ENCODE measurements at regions not wholly inside any gene's neighbourhood (a gene's known extent, or its start where the extent isn't known, plus 50 kb on each side); places are given as distances from the start of the nearest gene placed in this dataset.

DNA sequence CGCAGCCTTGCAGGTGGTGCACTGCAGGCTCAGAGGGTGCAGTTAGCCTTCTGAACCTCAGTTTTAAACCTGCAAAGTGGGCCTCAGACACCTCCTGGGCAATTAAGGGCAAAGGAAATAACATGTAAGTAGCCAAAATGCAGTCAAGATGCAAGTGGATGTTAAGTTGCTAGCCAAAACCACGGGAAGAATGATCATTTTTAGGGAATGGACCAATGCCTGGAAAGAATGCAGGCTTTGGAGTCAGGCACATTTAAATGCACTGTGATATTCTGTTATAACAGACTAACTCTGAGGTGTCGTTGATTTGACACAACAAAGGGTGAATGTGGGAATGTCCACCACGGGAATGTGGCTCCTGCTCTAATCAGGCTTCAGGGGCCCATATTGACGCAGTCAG, 57.9 kb upstream of the PTGFRN start:
- DNase-seq = no peak
- H3K4me1 ChIP-seq = peaks cover 0 to 19% (median 11%) of the 10 kb centered on the region in 6 donors
- no peak overlapping the region for H3K27ac ChIP-seq
- TF ChIP-seq POLR2A (IDR thresholded peaks at IDR 0.05) (no peak), POLR2AphosphoS5 (IDR thresholded peaks at IDR 0.05) (no peak)
- TF ChIP-seq, protein P1, sequence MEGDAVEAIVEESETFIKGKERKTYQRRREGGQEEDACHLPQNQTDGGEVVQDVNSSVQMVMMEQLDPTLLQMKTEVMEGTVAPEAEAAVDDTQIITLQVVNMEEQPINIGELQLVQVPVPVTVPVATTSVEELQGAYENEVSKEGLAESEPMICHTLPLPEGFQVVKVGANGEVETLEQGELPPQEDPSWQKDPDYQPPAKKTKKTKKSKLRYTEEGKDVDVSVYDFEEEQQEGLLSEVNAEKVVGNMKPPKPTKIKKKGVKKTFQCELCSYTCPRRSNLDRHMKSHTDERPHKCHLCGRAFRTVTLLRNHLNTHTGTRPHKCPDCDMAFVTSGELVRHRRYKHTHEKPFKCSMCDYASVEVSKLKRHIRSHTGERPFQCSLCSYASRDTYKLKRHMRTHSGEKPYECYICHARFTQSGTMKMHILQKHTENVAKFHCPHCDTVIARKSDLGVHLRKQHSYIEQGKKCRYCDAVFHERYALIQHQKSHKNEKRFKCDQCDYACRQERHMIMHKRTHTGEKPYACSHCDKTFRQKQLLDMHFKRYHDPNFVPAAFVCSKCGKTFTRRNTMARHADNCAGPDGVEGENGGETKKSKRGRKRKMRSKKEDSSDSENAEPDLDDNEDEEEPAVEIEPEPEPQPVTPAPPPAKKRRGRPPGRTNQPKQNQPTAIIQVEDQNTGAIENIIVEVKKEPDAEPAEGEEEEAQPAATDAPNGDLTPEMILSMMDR (IDR thresholded peaks at IDR 0.05 in 8 of 11, conservative IDR thresholded peaks at IDR 0.05 in 3 of 11) = no peak
- H3K36me3 ChIP-seq = no peaks in the 10 kb centered on the region
- H3K4me3 ChIP-seq = no peak overlapping the region
- H3K9me3 ChIP-seq = no peaks in the 10 kb centered on the region
- 83 to 91% (median 86%) methylated on average over 5 of the region's 5 CpGs for WGBS, 5 donors
- H3K27me3 ChIP-seq (replicated peaks in 1 of 7) = no peaks in the 10 kb centered on the region
- intact Hi-C loops (cut with DNase I; ENCODE audit: low total_unique reads) = loop anchor here (10.0 kb wide), 1 partner anchor 203 kb away; no protein-coding TSS in a partner anchor

DNA sequence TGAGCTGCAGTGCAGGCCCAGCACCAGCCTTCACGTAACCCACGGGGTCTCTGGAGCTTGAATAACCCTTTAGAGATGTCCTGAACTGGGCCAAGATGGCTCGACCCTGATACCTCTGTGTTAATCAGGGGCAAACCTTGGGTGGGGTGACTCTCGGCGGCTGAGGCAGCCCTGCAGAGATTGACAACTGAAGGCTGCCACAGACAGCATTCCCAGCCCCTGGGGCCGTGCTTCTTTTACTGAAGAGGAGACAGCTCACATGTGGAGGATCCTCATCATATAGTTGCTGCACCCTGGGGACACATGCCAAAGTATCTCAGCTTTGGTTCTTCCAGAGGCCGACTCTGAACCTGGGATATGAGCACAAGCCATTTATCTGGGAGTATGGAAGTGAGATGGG, 57.3 kb upstream of the PTGFRN start:
- 77 to 92% (median 82%) methylated on average over 5 to 7 of the region's 7 CpGs for WGBS, 5 donors
- intact Hi-C loops (cut with DNase I; ENCODE audit: low total_unique reads) = loop anchor here (10.0 kb wide), 1 partner anchor 202 kb away; no protein-coding TSS in a partner anchor
- Histone ChIP-seq H3K9me3 (no peaks in the 10 kb centered on the region), H3K36me3 (no peaks in the 10 kb centered on the region), H3K4me3 (no peak overlapping the region), H3K4me1 (peaks cover 0 to 19% (median 11%) of the 10 kb centered on the region in 6 donors), H3K27me3 (replicated peaks in 1 of 7) (no peaks in the 10 kb centered on the region), H3K27ac (no peak overlapping the region)
- TF ChIP-seq POLR2AphosphoS5 (IDR thresholded peaks at IDR 0.05) (no peak), POLR2A (IDR thresholded peaks at IDR 0.05) (no peak)
- TF ChIP-seq, protein P1 (IDR thresholded peaks at IDR 0.05 in 8 of 11, conservative IDR thresholded peaks at IDR 0.05 in 3 of 11) = no peak
- DNase-seq = no peak

DNA sequence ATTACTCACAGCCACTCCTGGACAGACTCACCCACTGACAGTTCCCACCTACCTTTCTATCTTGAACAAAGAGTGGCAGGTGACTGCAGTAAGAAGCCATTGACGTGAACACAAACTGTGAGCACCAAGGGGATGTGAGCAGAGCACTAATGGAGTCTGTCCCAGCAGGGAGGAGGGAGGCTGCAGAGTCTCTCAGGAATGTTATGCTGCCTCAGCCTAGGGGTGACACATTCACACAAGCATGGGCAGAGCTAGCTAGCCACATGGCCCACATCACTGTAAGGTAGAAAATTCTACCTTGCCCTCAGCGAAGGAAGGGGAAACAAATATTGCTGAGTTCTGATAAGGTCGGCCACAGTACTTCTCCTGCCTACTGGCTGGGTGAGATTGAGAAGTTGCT, 56.8 kb upstream of the PTGFRN start:
- intact Hi-C loops (cut with DNase I; ENCODE audit: low total_unique reads) = loop anchor here (10.0 kb wide), 1 partner anchor 202 kb away; no protein-coding TSS in a partner anchor
- no peaks in the 10 kb centered on the region for H3K36me3 ChIP-seq
- H3K27ac ChIP-seq = no peak overlapping the region
- no peaks in the 10 kb centered on the region for H3K9me3 ChIP-seq
- no peak for TF ChIP-seq POLR2A (IDR thresholded peaks at IDR 0.05)
- no peak for TF ChIP-seq POLR2AphosphoS5 (IDR thresholded peaks at IDR 0.05)
- TF ChIP-seq, protein P1 (IDR thresholded peaks at IDR 0.05 in 8 of 11, conservative IDR thresholded peaks at IDR 0.05 in 3 of 11) = no peak
- 64 to 84% (median 78%) methylated on average over 3 of the region's 3 CpGs for WGBS, 5 donors
- no peaks in the 10 kb centered on the region for H3K27me3 ChIP-seq (replicated peaks in 1 of 7)
- H3K4me1 ChIP-seq = peaks cover 0 to 19% (median 11%) of the 10 kb centered on the region in 6 donors
- H3K4me3 ChIP-seq = no peak overlapping the region
- no peak for DNase-seq

DNA sequence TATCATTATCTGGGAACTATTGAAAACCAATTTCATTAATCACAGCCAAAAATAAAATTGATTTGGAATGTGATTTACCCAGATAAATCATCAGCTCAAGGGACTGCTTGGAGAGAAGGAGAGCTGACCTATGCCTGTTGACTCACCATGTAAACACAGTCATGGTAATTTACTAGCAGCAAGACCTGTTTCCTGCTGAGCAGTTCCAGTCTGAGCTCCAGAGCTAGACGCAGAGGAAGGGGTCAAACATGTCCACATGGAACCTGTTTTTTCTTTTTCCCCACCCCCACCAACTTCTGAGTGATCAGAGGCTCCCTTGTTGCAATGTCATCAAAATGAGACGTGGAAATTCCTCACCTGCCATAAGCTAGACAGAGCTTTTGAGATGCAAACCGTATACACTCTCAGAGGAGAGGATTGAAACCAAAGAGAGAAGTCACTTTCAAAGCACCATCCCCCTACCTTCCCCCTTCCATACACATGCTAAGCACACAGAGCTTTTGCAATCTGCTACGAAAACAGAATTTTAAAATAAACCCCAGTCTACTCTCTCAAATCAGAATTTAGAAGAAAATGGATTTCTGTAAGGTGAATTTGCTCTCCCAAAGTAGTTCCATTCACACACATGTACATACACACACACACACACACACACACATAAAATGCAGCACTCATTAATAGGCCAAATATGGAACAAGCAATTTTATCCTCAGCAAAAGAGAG, 55.9 kb upstream of the PTGFRN start:
- Histone ChIP-seq H3K27me3 (replicated peaks in 1 of 7) (no peaks in the 10 kb centered on the region), H3K27ac (no peak overlapping the region), H3K36me3 (no peaks in the 10 kb centered on the region), H3K9me3 (no peaks in the 10 kb centered on the region), H3K4me1 (peaks cover 0 to 19% (median 11%) of the 10 kb centered on the region in 6 donors), H3K4me3 (no peak overlapping the region)
- 29 to 50% (median 42%) methylated on average over 4 of the region's 4 CpGs for WGBS, 5 donors
- DNase-seq = no peak
- intact Hi-C loops (cut with DNase I; ENCODE audit: low total_unique reads) = loop anchor here (10.0 kb wide), 1 partner anchor 201 kb away; no protein-coding TSS in a partner anchor
- TF ChIP-seq POLR2AphosphoS5 (IDR thresholded peaks at IDR 0.05) (no peak), POLR2A (IDR thresholded peaks at IDR 0.05) (no peak)
- TF ChIP-seq, protein P1 (IDR thresholded peaks at IDR 0.05 in 8 of 11, conservative IDR thresholded peaks at IDR 0.05 in 3 of 11) = no peak
